ENCODE measurements at regions not wholly inside any gene's neighbourhood (a gene's known extent, or its start where the extent isn't known, plus 50 kb on each side); places are given as distances from the start of the nearest gene placed in this dataset.
"Not testable (repeated sequence)": the region's sequence is repeated elsewhere in the genome, so short reads cannot be mapped to it uniquely, and the experiment has no call there.

GRCh38 chr12:131506426-131506825 lies 204.5 kb upstream of the SFSWAP start:
- Mint-ChIP-seq H3K4me3 (peak overlapping the region in 1 of 5 donors; percentile 17), H3K27me3 (ENCODE audit: low read depth in 3 of 3) (peaks cover 6 to 10% (median 10%) of the 10 kb centered on the region in 3 donors), H3K36me3 (no peaks in the 10 kb centered on the region), H3K4me1 (peaks cover 14 to 15% of the 10 kb centered on the region in 2 donors), H3K9me3 (no peaks in the 10 kb centered on the region), H3K27ac (no peak overlapping the region)
- DNase-seq = peak in 1 of 3 donors; percentile 4

GRCh38 chr12:131507094-131507493 lies 203.8 kb upstream of the SFSWAP start:
- Mint-ChIP-seq H3K4me1 (peaks cover 20 to 22% of the 10 kb centered on the region in 2 donors), H3K27me3 (ENCODE audit: low read depth in 3 of 3) (peaks cover 6 to 10% (median 10%) of the 10 kb centered on the region in 3 donors), H3K27ac (no peak overlapping the region), H3K4me3 (no peak overlapping the region), H3K9me3 (no peaks in the 10 kb centered on the region), H3K36me3 (no peaks in the 10 kb centered on the region)
- no peak for DNase-seq

- Mint-ChIP-seq H3K9me3 (no peaks in the 10 kb centered on the region), H3K4me3 (no peak overlapping the region), H3K36me3 (no peaks in the 10 kb centered on the region), H3K27ac (no peak overlapping the region), H3K27me3 (ENCODE audit: low read depth in 3 of 3) (peaks cover 6 to 10% (median 10%) of the 10 kb centered on the region in 3 donors), H3K4me1 (peaks cover 28% of the 10 kb centered on the region in 2 donors)
- DNase-seq = no peak
Observed at GRCh38 chr12:131507881-131508280, 203.0 kb upstream of the SFSWAP start.

GRCh38 chr12:131509701-131510100 lies 201.2 kb upstream of the SFSWAP start:
- H3K4me1 Mint-ChIP-seq = peaks cover 28% of the 10 kb centered on the region in 2 donors
- H3K27me3 Mint-ChIP-seq (ENCODE audit: low read depth in 3 of 3) = peaks cover 0 to 12% (median 10%) of the 10 kb centered on the region in 3 donors
- DNase-seq = no peak
- H3K36me3 Mint-ChIP-seq = no peaks in the 10 kb centered on the region
- no peaks in the 10 kb centered on the region for H3K9me3 Mint-ChIP-seq
- no peak overlapping the region for H3K4me3 Mint-ChIP-seq
- no peak overlapping the region for H3K27ac Mint-ChIP-seq

- no peak overlapping the region for H3K4me3 Mint-ChIP-seq
- H3K36me3 Mint-ChIP-seq = no peaks in the 10 kb centered on the region
- peaks cover 0 to 6% (median 2%) of the 10 kb centered on the region in 6 donors for H3K9me3 Mint-ChIP-seq
- peak overlapping the region in 2 of 6 donors; percentile 25 to 28 for H3K27ac Mint-ChIP-seq
- peaks cover 28% of the 10 kb centered on the region in 2 donors for H3K4me1 Mint-ChIP-seq
- no peak for DNase-seq
- peaks cover 0 to 12% (median 10%) of the 10 kb centered on the region in 3 donors for H3K27me3 Mint-ChIP-seq (ENCODE audit: low read depth in 3 of 3)
Observed at GRCh38 chr12:131510431-131510830, 200.5 kb upstream of the SFSWAP start.

- H3K27ac Mint-ChIP-seq = peak overlapping the region; percentile 59 to 90 (median 82)
- DNase-seq = peak; percentile 43 to 58 (median 49)
- H3K27me3 Mint-ChIP-seq (ENCODE audit: low read depth in 3 of 3) = peaks cover 0 to 16% (median 9%) of the 10 kb centered on the region in 3 donors
- H3K9me3 Mint-ChIP-seq = peaks cover 0 to 15% (median 8%) of the 10 kb centered on the region in 6 donors
- H3K4me1 Mint-ChIP-seq = peaks cover 24 to 25% of the 10 kb centered on the region in 2 donors
- H3K4me3 Mint-ChIP-seq = peak overlapping the region in 4 of 5 donors; percentile 10 to 36 (median 23)
- H3K36me3 Mint-ChIP-seq = peaks cover 0 to 7% (median 0%) of the 10 kb centered on the region in 3 donors
Observed at GRCh38 chr12:131511391-131511802, 199.5 kb upstream of the SFSWAP start.

GRCh38 chr12:131511803-131512561 lies 198.9 kb upstream of the SFSWAP start:
- Mint-ChIP-seq H3K9me3 (peaks cover 1 to 20% (median 9%) of the 10 kb centered on the region in 6 donors), H3K27me3 (ENCODE audit: low read depth in 3 of 3) (peaks cover 0 to 12% (median 8%) of the 10 kb centered on the region in 3 donors), H3K27ac (peak overlapping the region; percentile 59 to 90 (median 82)), H3K36me3 (peaks cover 0 to 7% (median 0%) of the 10 kb centered on the region in 3 donors), H3K4me3 (peak overlapping the region in 3 of 5 donors; percentile 20 to 48 (median 36)), H3K4me1 (peaks cover 19 to 23% of the 10 kb centered on the region in 2 donors)
- no peak for DNase-seq

GRCh38 chr12:131513606-131514005 lies 197.3 kb upstream of the SFSWAP start:
- no peak overlapping the region for H3K4me3 Mint-ChIP-seq
- H3K9me3 Mint-ChIP-seq = peaks cover 1 to 28% (median 11%) of the 10 kb centered on the region in 6 donors
- H3K4me1 Mint-ChIP-seq = peaks cover 19 to 23% of the 10 kb centered on the region in 2 donors
- peaks cover 0 to 9% (median 5%) of the 10 kb centered on the region in 3 donors for H3K27me3 Mint-ChIP-seq (ENCODE audit: low read depth in 3 of 3)
- peaks cover 0 to 7% (median 0%) of the 10 kb centered on the region in 3 donors for H3K36me3 Mint-ChIP-seq
- no peak for DNase-seq
- peak overlapping the region in 1 of 6 donors; percentile 28 for H3K27ac Mint-ChIP-seq

- H3K27ac Mint-ChIP-seq, H3K36me3 Mint-ChIP-seq, DNase-seq, H3K4me1 Mint-ChIP-seq, H3K4me3 Mint-ChIP-seq: not testable (repeated sequence)
- peaks cover 0 to 15% (median 3%) of the 10 kb centered on the region in 3 donors for H3K27me3 Mint-ChIP-seq (ENCODE audit: low read depth in 3 of 3)
- H3K9me3 Mint-ChIP-seq = peaks cover 1 to 22% (median 9%) of the 10 kb centered on the region in 6 donors
Observed at GRCh38 chr12:131520553-131520952, 190.3 kb upstream of the SFSWAP start.

- H3K36me3 Mint-ChIP-seq = peaks cover 0 to under 1% (median 0%) of the 10 kb centered on the region in 3 donors
- peaks cover 1 to 14% (median 3%) of the 10 kb centered on the region in 6 donors for H3K9me3 Mint-ChIP-seq
- peaks cover 0 to 10% (median 3%) of the 10 kb centered on the region in 3 donors for H3K27me3 Mint-ChIP-seq (ENCODE audit: low read depth in 3 of 3)
- no peak overlapping the region for H3K27ac Mint-ChIP-seq
- no peak overlapping the region for H3K4me3 Mint-ChIP-seq
- H3K4me1 Mint-ChIP-seq = no peaks in the 10 kb centered on the region
- DNase-seq = no peak
Observed at GRCh38 chr12:131521326-131521725, 189.6 kb upstream of the SFSWAP start.

GRCh38 chr12:131525795-131526508 lies 184.9 kb upstream of the SFSWAP start:
- Mint-ChIP-seq H3K4me1 (no peaks in the 10 kb centered on the region), H3K36me3 (no peaks in the 10 kb centered on the region), H3K27ac (no peak overlapping the region), H3K4me3 (no peak overlapping the region), H3K9me3 (no peaks in the 10 kb centered on the region), H3K27me3 (ENCODE audit: low read depth in 3 of 3) (peaks cover 3 to 6% (median 3%) of the 10 kb centered on the region in 3 donors)
- no peak for DNase-seq

- H3K4me3 Mint-ChIP-seq = no peak overlapping the region
- H3K4me1 Mint-ChIP-seq = no peaks in the 10 kb centered on the region
- no peak overlapping the region for H3K27ac Mint-ChIP-seq
- H3K9me3 Mint-ChIP-seq = no peaks in the 10 kb centered on the region
- no peak for DNase-seq
- H3K36me3 Mint-ChIP-seq = no peaks in the 10 kb centered on the region
- H3K27me3 Mint-ChIP-seq (ENCODE audit: low read depth in 3 of 3) = peaks cover 0 to 6% (median 3%) of the 10 kb centered on the region in 3 donors
Observed at GRCh38 chr12:131527092-131527491, 183.8 kb upstream of the SFSWAP start.

- H3K36me3 Mint-ChIP-seq = no peaks in the 10 kb centered on the region
- H3K27ac Mint-ChIP-seq = no peak overlapping the region
- H3K9me3 Mint-ChIP-seq = no peaks in the 10 kb centered on the region
- H3K4me3 Mint-ChIP-seq = no peak overlapping the region
- H3K4me1 Mint-ChIP-seq = no peaks in the 10 kb centered on the region
- no peak for DNase-seq
- H3K27me3 Mint-ChIP-seq (ENCODE audit: low read depth in 3 of 3) = peaks cover 0 to 6% (median 3%) of the 10 kb centered on the region in 3 donors
Observed at GRCh38 chr12:131527736-131528135, 183.2 kb upstream of the SFSWAP start.

- Mint-ChIP-seq H3K9me3 (no peaks in the 10 kb centered on the region), H3K27ac (no peak overlapping the region), H3K36me3 (no peaks in the 10 kb centered on the region), H3K4me1 (no peaks in the 10 kb centered on the region), H3K27me3 (ENCODE audit: low read depth in 3 of 3) (peaks cover 0 to 6% (median 3%) of the 10 kb centered on the region in 3 donors), H3K4me3 (no peak overlapping the region)
- DNase-seq = no peak
Observed at GRCh38 chr12:131528144-131528543, 182.7 kb upstream of the SFSWAP start.

Data from immature natural killer cell (primary cell).